H9 (cell line): ENCODE measurements at regions not wholly inside any gene's neighbourhood (a gene's known extent, or its start where the extent isn't known, plus 50 kb on each side); places are given as distances from the start of the nearest gene placed in this dataset.

Experiments used
- DNase-seq: peaks from one replicate; pipeline ENCODE4 v3.0.0-alpha.2; 2017
- H2AFZ ChIP-seq: one replicate; pipeline ENCODE4 v1.6.1; 2013; ENCODE audit warnings: mild to moderate bottlenecking, low read length, control low read depth, moderate library complexity
- H2AK5ac ChIP-seq: 2 replicates; pipeline ENCODE4 v1.6.1; 2013; ENCODE audit warnings: low read length, control low read depth, mixed read lengths; ENCODE audit not compliant: insufficient read length
- H2BK120ac ChIP-seq: one replicate; pipeline ENCODE4 v1.6.1; 2013; ENCODE audit warnings: low read depth, mild to moderate bottlenecking, low read length, control low read depth, inconsistent platforms; ENCODE audit not compliant: poor library complexity, severe bottlenecking
- H2BK12ac ChIP-seq: 2 replicates; pipeline ENCODE4 v1.6.1; 2013; ENCODE audit warnings: low read length, control low read depth, mixed read lengths, low read depth; ENCODE audit not compliant: insufficient read length
- H2BK15ac ChIP-seq: 2 replicates; pipeline ENCODE4 v1.6.1; 2013; ENCODE audit warnings: low read depth, low read length, control low read depth
- H2BK20ac ChIP-seq: one replicate; pipeline ENCODE4 v1.6.1; 2013; ENCODE audit warnings: low read depth, mild to moderate bottlenecking, low read length, control low read depth, inconsistent platforms; ENCODE audit not compliant: poor library complexity, severe bottlenecking
- H2BK5ac ChIP-seq: 2 replicates; pipeline ENCODE4 v1.6.1; 2013; ENCODE audit warnings: low read length, control low read depth, mixed read lengths; ENCODE audit not compliant: insufficient read length
- H3K14ac ChIP-seq: 2 replicates; pipeline ENCODE4 v1.6.1; 2013; ENCODE audit warnings: low read length, control low read depth; ENCODE audit not compliant: insufficient read depth
- H3K18ac ChIP-seq: 2 replicates; pipeline ENCODE4 v1.6.1; 2013; ENCODE audit warnings: low read depth, mild to moderate bottlenecking, mixed read lengths, low read length, control low read depth; ENCODE audit not compliant: insufficient read length
- H3K23ac ChIP-seq: 2 replicates; pipeline ENCODE4 v1.6.1; 2013; ENCODE audit warnings: low read length, control low read depth, mixed read lengths, low read depth; ENCODE audit not compliant: insufficient read length
- H3K23me2 ChIP-seq: 2 replicates; pipeline ENCODE4 v1.6.1; 2013; ENCODE audit warnings: low read depth, mild to moderate bottlenecking, mixed read lengths, low read length, control low read depth; ENCODE audit not compliant: insufficient read length, poor library complexity, severe bottlenecking
- H3K27ac ChIP-seq: 2 replicates; pipeline ENCODE4 v1.5.1; 2013; ENCODE audit warnings: low read length, control low read depth, mixed read lengths, low read depth; ENCODE audit not compliant: insufficient read length
- H3K27me3 ChIP-seq: 2 replicates; pipeline ENCODE4 v1.6.1; 2013; ENCODE audit warnings: low read length, control low read depth, inconsistent platforms; ENCODE audit not compliant: insufficient read depth
- H3K4ac ChIP-seq: 2 replicates; pipeline ENCODE4 v1.6.1; 2013; ENCODE audit warnings: low read depth, mild to moderate bottlenecking, control low read depth, inconsistent platforms, low read length, moderate library complexity
- H3K4me1 ChIP-seq: 2 replicates; pipeline ENCODE4 v1.6.1; 2013; ENCODE audit warnings: low read length, control low read depth, inconsistent platforms; ENCODE audit not compliant: insufficient read depth
- H3K4me2 ChIP-seq: 2 replicates; pipeline ENCODE4 v1.6.1; 2013; ENCODE audit warnings: low read length, control low read depth, mixed read lengths; ENCODE audit not compliant: insufficient read length, insufficient read depth
- H3K56ac ChIP-seq: 2 replicates; pipeline ENCODE4 v1.6.1; 2013; ENCODE audit warnings: low read depth, mild to moderate bottlenecking, mixed read lengths, low read length, control low read depth; ENCODE audit not compliant: insufficient read length
- H3K79me1 ChIP-seq: 2 replicates; pipeline ENCODE4 v1.6.1; 2013; ENCODE audit warnings: low read depth, mild to moderate bottlenecking, moderate library complexity, low read length, control low read depth, inconsistent platforms; ENCODE audit not compliant: insufficient read depth, poor library complexity, severe bottlenecking
- H3K79me2 ChIP-seq: 2 replicates; pipeline ENCODE4 v1.6.1; 2013; ENCODE audit warnings: low read length, control low read depth, inconsistent platforms; ENCODE audit not compliant: insufficient read depth
- H3K9ac ChIP-seq: 2 replicates; pipeline ENCODE4 v1.6.1; 2013; ENCODE audit warnings: low read length, control low read depth, mixed read lengths; ENCODE audit not compliant: insufficient read length; ENCODE audit errors: extremely low read depth
- H3K9me3 ChIP-seq: one replicate; pipeline ENCODE4 v1.6.1; 2013; ENCODE audit warnings: low read depth, low read length, inconsistent platforms; ENCODE audit not compliant: control insufficient read depth
- H3T11ph ChIP-seq: one replicate; pipeline ENCODE4 v1.6.1; 2013; ENCODE audit warnings: mild to moderate bottlenecking, low read length, control low read depth, inconsistent platforms
- H4K20me1 ChIP-seq: one replicate; pipeline ENCODE4 v1.6.1; 2013; ENCODE audit not compliant: control insufficient read depth, insufficient read length, insufficient read depth
- H4K5ac ChIP-seq: 2 replicates; pipeline ENCODE4 v1.6.1; 2013; ENCODE audit warnings: low read depth, mild to moderate bottlenecking, mixed read lengths, low read length, control low read depth; ENCODE audit not compliant: insufficient read length
- H4K8ac ChIP-seq: replicated peaks from 2 replicates; pipeline ENCODE4 v1.6.1; 2013; ENCODE audit warnings: low read length, control low read depth, mixed read lengths, low read depth; ENCODE audit not compliant: insufficient read length
- H4K91ac ChIP-seq: 2 replicates; pipeline ENCODE4 v1.6.1; 2013; ENCODE audit warnings: low read depth, mild to moderate bottlenecking, moderate library complexity, mixed read lengths, low read length, control low read depth; ENCODE audit not compliant: insufficient read length
- H3K27ac Mint-ChIP-seq, 3 experiments: 2 replicates in 2 of 3; 3 replicates in 1 of 3; pipeline ENCODE4 v1.8.0; 2020 to 2021; ENCODE audit warnings: mixed read lengths in 3 of 3, mild to moderate bottlenecking in 1 of 3, moderate library complexity in 1 of 3
- H3K27me3 Mint-ChIP-seq: 2 replicates; pipeline ENCODE4 v1.8.0; 2021; ENCODE audit warnings: low read depth, mild to moderate bottlenecking, moderate library complexity, mixed read lengths
- H3K36me3 Mint-ChIP-seq, 3 experiments: 2 replicates in 2 of 3; 3 replicates in 1 of 3; pipeline ENCODE4 v1.8.0; 2020 to 2021; ENCODE audit warnings: low read depth in 3 of 3, mixed read lengths in 3 of 3; ENCODE audit not compliant: insufficient read depth in 1 of 3
- H3K4me1 Mint-ChIP-seq, 2 experiments: 2 replicates each; pipeline ENCODE4 v1.8.0; 2020; ENCODE audit warnings: mixed read lengths in 2 of 2
- H3K4me3 Mint-ChIP-seq, 2 experiments: 2 replicates in 1 of 2; 3 replicates in 1 of 2; pipeline ENCODE4 v1.8.0; 2020 to 2021; ENCODE audit warnings: mild to moderate bottlenecking in 2 of 2, mixed read lengths in 2 of 2, moderate library complexity in 1 of 2
- H3K9me3 Mint-ChIP-seq, 2 experiments: 2 replicates in 1 of 2; 3 replicates in 1 of 2; pipeline ENCODE4 v1.8.0; 2020; ENCODE audit warnings: mild to moderate bottlenecking in 2 of 2, mixed read lengths in 2 of 2, moderate library complexity in 1 of 2
- CTCF ChIP-seq: fragments of 200-600 bp; sonication (generic); conservative IDR thresholded peaks from 3 replicates; pipeline ENCODE4 v1.8.0; 2021; ENCODE audit warnings: antibody characterized with exemption, mild to moderate bottlenecking
- WGBS: extraction: QIAGEN DNeasy Blood & Tissue Kit; methylation state at CpG from one replicate; pipeline ENCODE4 v1.1.7; 2013; ENCODE audit warnings: missing lambda C conversion rate, low lambda C conversion rate, mixed read lengths; ENCODE audit not compliant: insufficient read length; ENCODE audit errors: extremely low coverage; 5-methylcytosine and 5-hydroxymethylcytosine counted together

DNA sequence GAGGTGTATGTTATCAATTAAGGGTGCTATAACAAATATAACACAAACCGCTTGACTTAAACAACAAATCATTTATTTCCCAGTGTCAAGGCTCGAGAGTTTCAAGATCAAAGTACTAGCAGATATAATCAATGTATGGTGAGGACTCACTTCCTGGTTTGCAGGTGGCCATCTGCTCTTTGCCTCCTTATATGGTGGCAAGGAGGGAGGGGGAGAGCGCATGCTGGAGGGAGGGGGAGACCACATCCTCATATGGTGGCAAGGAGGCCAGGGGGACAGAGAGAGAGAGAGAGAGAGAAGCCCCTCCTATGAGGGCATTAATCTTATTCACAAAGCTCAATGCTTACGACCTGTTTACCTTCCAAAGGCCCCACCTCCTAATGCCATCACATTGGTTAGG, 372.3 kb upstream of the SPOCK3 start:
- Mint-ChIP-seq H3K4me3 (no peak overlapping the region), H3K27ac (0 out of 7 replicates have a peak overlapping the region, but pooled peaks of 1 of the 3 experiments have one; percentile 71), H3K4me1 (no peaks in the 10 kb centered on the region), H3K9me3 (peaks cover 3 to 4% of the 10 kb centered on the region in 2 experiments; a peak in 2 of 5 replicates), H3K36me3 (no peaks in the 10 kb centered on the region; a peak in 1 of 7 replicates), H3K27me3 (no peaks in the 10 kb centered on the region)
- H2BK15ac ChIP-seq = no peak overlapping the region
- no peak overlapping the region for H2AK5ac ChIP-seq
- H2BK12ac ChIP-seq = no peak overlapping the region
- H3K79me1 ChIP-seq = no peaks in the 10 kb centered on the region
- no peak overlapping the region for H3K4me2 ChIP-seq
- H3K23me2 ChIP-seq = no peaks in the 10 kb centered on the region
- no peak overlapping the region for H4K8ac ChIP-seq
- no peak overlapping the region for H3K14ac ChIP-seq
- H3K79me2 ChIP-seq = no peaks in the 10 kb centered on the region
- H3K27ac ChIP-seq = no peak overlapping the region
- H3K4ac ChIP-seq = no peak overlapping the region
- H3K56ac ChIP-seq = no peak overlapping the region
- H2AFZ ChIP-seq = no peak overlapping the region
- H3K4me1 ChIP-seq = no peaks in the 10 kb centered on the region
- WGBS = no CpG with 5 or more reads among the region's 4 CpGs
- no peak overlapping the region for H3K18ac ChIP-seq
- no peaks in the 10 kb centered on the region for H3K9me3 ChIP-seq
- no peak overlapping the region for H2BK5ac ChIP-seq
- no peak overlapping the region for H4K5ac ChIP-seq
- H2BK20ac ChIP-seq = no peak overlapping the region
- no peak overlapping the region for H2BK120ac ChIP-seq
- TF ChIP-seq CTCF = no peak
- H3K27me3 ChIP-seq = no peaks in the 10 kb centered on the region
- DNase-seq = no peak
- no peak overlapping the region for H3K9ac ChIP-seq
- H3T11ph ChIP-seq = no peak overlapping the region
- no peak overlapping the region for H4K91ac ChIP-seq
- no peaks in the 10 kb centered on the region for H4K20me1 ChIP-seq
- H3K23ac ChIP-seq = no peak overlapping the region
